Chondrocyte (in vitro differentiated cells): ENCODE measurements at regions not wholly inside any gene's neighbourhood (a gene's known extent, or its start where the extent isn't known, plus 50 kb on each side); places are given as distances from the start of the nearest gene placed in this dataset.

Experiments used
- DNase-seq: peaks from one replicate; pipeline ENCODE4 v3.0.0; 2021; ENCODE audit warnings: mixed read lengths, low spot score
- H3K27ac Mint-ChIP-seq: one replicate; pipeline ENCODE4 v1.8.0; 2021; ENCODE audit warnings: mild to moderate bottlenecking, moderate library complexity, mixed read lengths; ENCODE audit not compliant: unreplicated experiment
- H3K27me3 Mint-ChIP-seq: 2 replicates; pipeline ENCODE4 v1.8.0; 2021; ENCODE audit warnings: low read depth, mixed read lengths
- H3K36me3 Mint-ChIP-seq: 2 replicates; pipeline ENCODE4 v1.8.0; 2021; ENCODE audit warnings: low read depth, mixed read lengths
- H3K4me1 Mint-ChIP-seq: 2 replicates; pipeline ENCODE4 v1.8.0; 2021; ENCODE audit warnings: low read depth, mild to moderate bottlenecking, mixed read lengths
- H3K4me3 Mint-ChIP-seq: one replicate; pipeline ENCODE4 v1.8.0; 2021; ENCODE audit warnings: mild to moderate bottlenecking, moderate library complexity, mixed read lengths; ENCODE audit not compliant: unreplicated experiment
- H3K9me3 Mint-ChIP-seq: 2 replicates; pipeline ENCODE4 v1.8.0; 2021; ENCODE audit warnings: low read depth, mixed read lengths
- TF ChIP-seq, protein P1 (sequence below): fragments of 200-600 bp; sonication (generic); IDR thresholded peaks from 2 replicates; pipeline ENCODE4 v1.5.0; 2021; ENCODE audit warnings: antibody characterized with exemption, mild to moderate bottlenecking, moderate library complexity

DNA sequence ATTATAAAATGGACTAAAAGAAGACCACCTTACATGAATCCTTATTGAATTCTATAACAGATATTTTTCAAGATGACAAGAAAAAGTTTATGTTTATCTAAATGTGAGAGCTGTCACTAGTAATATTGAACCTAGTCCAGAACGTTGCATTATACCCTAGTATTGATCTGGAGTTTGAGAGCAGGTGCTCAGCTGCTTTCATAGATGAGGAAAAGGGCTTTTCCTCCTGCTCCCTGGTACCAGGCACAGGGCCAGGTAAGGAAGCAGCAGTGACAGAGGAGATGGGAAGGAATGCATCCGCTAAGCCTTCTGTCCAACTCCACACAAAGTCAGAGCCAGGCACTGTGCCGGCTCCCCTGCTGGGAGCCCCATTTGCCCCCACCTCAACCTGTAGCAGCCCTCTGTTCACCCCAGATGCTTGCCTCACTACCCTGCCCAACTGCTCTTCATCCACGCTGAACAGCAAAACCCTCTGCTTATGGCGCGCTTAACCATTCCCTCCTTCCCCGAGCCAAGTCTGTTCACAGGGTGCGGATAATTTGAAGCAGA is 393.1 kb downstream of the FRK start:
- no peak for DNase-seq
- no peaks in the 10 kb centered on the region for H3K9me3 Mint-ChIP-seq
- H3K4me3 Mint-ChIP-seq = no peak overlapping the region
- TF ChIP-seq, protein P1, sequence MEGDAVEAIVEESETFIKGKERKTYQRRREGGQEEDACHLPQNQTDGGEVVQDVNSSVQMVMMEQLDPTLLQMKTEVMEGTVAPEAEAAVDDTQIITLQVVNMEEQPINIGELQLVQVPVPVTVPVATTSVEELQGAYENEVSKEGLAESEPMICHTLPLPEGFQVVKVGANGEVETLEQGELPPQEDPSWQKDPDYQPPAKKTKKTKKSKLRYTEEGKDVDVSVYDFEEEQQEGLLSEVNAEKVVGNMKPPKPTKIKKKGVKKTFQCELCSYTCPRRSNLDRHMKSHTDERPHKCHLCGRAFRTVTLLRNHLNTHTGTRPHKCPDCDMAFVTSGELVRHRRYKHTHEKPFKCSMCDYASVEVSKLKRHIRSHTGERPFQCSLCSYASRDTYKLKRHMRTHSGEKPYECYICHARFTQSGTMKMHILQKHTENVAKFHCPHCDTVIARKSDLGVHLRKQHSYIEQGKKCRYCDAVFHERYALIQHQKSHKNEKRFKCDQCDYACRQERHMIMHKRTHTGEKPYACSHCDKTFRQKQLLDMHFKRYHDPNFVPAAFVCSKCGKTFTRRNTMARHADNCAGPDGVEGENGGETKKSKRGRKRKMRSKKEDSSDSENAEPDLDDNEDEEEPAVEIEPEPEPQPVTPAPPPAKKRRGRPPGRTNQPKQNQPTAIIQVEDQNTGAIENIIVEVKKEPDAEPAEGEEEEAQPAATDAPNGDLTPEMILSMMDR = no peak
- H3K36me3 Mint-ChIP-seq = no peaks in the 10 kb centered on the region
- no peaks in the 10 kb centered on the region for H3K27me3 Mint-ChIP-seq
- no peak overlapping the region for H3K27ac Mint-ChIP-seq
- no peaks in the 10 kb centered on the region for H3K4me1 Mint-ChIP-seq

GRCh38 chr6:115666997-115667396 is 393.7 kb downstream of the FRK start:
- no peak for DNase-seq
- Mint-ChIP-seq H3K27me3 (no peaks in the 10 kb centered on the region), H3K36me3 (no peaks in the 10 kb centered on the region), H3K9me3 (no peaks in the 10 kb centered on the region), H3K27ac (no peak overlapping the region), H3K4me1 (no peaks in the 10 kb centered on the region), H3K4me3 (no peak overlapping the region)
- TF ChIP-seq, protein P1 = no peak

GRCh38 chr6:115665310-115665709 is 395.4 kb downstream of the FRK start:
- no peaks in the 10 kb centered on the region for H3K4me1 Mint-ChIP-seq
- no peak for DNase-seq
- H3K4me3 Mint-ChIP-seq = no peak overlapping the region
- no peaks in the 10 kb centered on the region for H3K27me3 Mint-ChIP-seq
- no peaks in the 10 kb centered on the region for H3K9me3 Mint-ChIP-seq
- no peaks in the 10 kb centered on the region for H3K36me3 Mint-ChIP-seq
- no peak overlapping the region for H3K27ac Mint-ChIP-seq
- TF ChIP-seq, protein P1 = no peak

- Mint-ChIP-seq H3K9me3 (no peaks in the 10 kb centered on the region), H3K4me3 (no peak overlapping the region), H3K27ac (no peak overlapping the region), H3K36me3 (no peaks in the 10 kb centered on the region), H3K27me3 (no peaks in the 10 kb centered on the region), H3K4me1 (no peaks in the 10 kb centered on the region)
- no peak for DNase-seq
- TF ChIP-seq, protein P1 = no peak
Measured at GRCh38 chr6:115663681-115664080, 397.0 kb downstream of the FRK start.

GRCh38 chr6:115643762-115644161 is 416.9 kb downstream of the FRK start:
- TF ChIP-seq, protein P1 = peak; percentile 58
- Mint-ChIP-seq H3K27me3 (peaks cover 2% of the 10 kb centered on the region), H3K4me1 (no peaks in the 10 kb centered on the region), H3K4me3 (no peak overlapping the region), H3K9me3 (peaks cover 15% of the 10 kb centered on the region), H3K36me3 (no peaks in the 10 kb centered on the region), H3K27ac (no peak overlapping the region)
- DNase-seq = no peak
